CD8-positive, alpha-beta memory T cell (primary cell): ENCODE measurements at regions not wholly inside any gene's neighbourhood (a gene's known extent, or its start where the extent isn't known, plus 50 kb on each side); places are given as distances from the start of the nearest gene placed in this dataset.

ENCODE experiments used
- CTCF ChIA-PET: fragments of 350-600 bp; sonication (Branson Sonifier 250); formaldehyde crosslinking; loops from one replicate; lab custom pipeline; 2021; ENCODE audit warnings: antibody characterized with exemption; lab: Charles Lee
- POLR2A ChIA-PET: fragments of 350-600 bp; sonication (Branson Sonifier 250); formaldehyde crosslinking; loops from one replicate; lab custom pipeline; 2021; ENCODE audit warnings: antibody characterized with exemption; lab: Charles Lee
- DNase-seq, 5 donors: peaks; one replicate each; pipeline versions ENCODE4 v3.0.0 to v3.0.0-alpha.2; 2020 to 2022; ENCODE audit warnings: mixed read lengths in 1 of 5
- H3K27ac ChIP-seq: one replicate; pipeline ENCODE4 v1.7.0; 2013; ENCODE audit warnings: low read depth, mild to moderate bottlenecking, low read length, moderate library complexity
- H3K27me3 ChIP-seq: 2 replicates; pipeline ENCODE4 v1.7.0; 2013; ENCODE audit warnings: low read length, mild to moderate bottlenecking; ENCODE audit not compliant: insufficient read depth, poor library complexity, severe bottlenecking
- H3K36me3 ChIP-seq: 2 replicates; pipeline ENCODE4 v1.7.0; 2013; ENCODE audit warnings: mild to moderate bottlenecking, low read length, moderate library complexity; ENCODE audit not compliant: insufficient read depth
- H3K4me1 ChIP-seq: 2 replicates; pipeline ENCODE4 v1.7.0; 2013; ENCODE audit warnings: mild to moderate bottlenecking, low read length, moderate library complexity; ENCODE audit not compliant: insufficient read depth
- H3K4me3 ChIP-seq: 2 replicates; pipeline ENCODE4 v1.7.0; 2013; ENCODE audit warnings: mild to moderate bottlenecking, low read length
- H3K9me3 ChIP-seq: 2 replicates; pipeline ENCODE4 v1.7.0; 2013; ENCODE audit warnings: mild to moderate bottlenecking, low read length
- H3K27ac Mint-ChIP-seq, 8 donors: one replicate each; pipeline ENCODE4 v1.8.0; 2020 to 2021; ENCODE audit warnings: mixed read lengths in 8 of 8, mild to moderate bottlenecking in 6 of 8, inconsistent platforms in 3 of 8, moderate library complexity in 3 of 8
- H3K27me3 Mint-ChIP-seq, 2 donors: one replicate each; pipeline ENCODE4 v1.8.0; 2020 to 2021; ENCODE audit warnings: mixed read lengths in 2 of 2, mild to moderate bottlenecking in 1 of 2, moderate library complexity in 1 of 2
- H3K36me3 Mint-ChIP-seq, 3 donors: one replicate each; pipeline ENCODE4 v1.8.0; 2020 to 2021; ENCODE audit warnings: mixed read lengths in 3 of 3, inconsistent platforms in 1 of 3, mild to moderate bottlenecking in 1 of 3
- H3K4me1 Mint-ChIP-seq, 3 donors: one replicate each; pipeline ENCODE4 v1.8.0; 2020 to 2021; ENCODE audit warnings: mixed read lengths in 3 of 3, inconsistent platforms in 1 of 3, mild to moderate bottlenecking in 1 of 3
- H3K4me3 Mint-ChIP-seq, 7 donors: one replicate each; pipeline ENCODE4 v1.8.0; 2020 to 2021; ENCODE audit warnings: mixed read lengths in 7 of 7, mild to moderate bottlenecking in 6 of 7, moderate library complexity in 4 of 7, inconsistent platforms in 2 of 7
- H3K9me3 Mint-ChIP-seq, 5 donors: one replicate each; pipeline ENCODE4 v1.8.0; 2020 to 2022; ENCODE audit warnings: mixed read lengths in 5 of 5, mild to moderate bottlenecking in 3 of 5, moderate library complexity in 2 of 5, inconsistent platforms in 1 of 5

- no peak overlapping the region for H3K27ac Mint-ChIP-seq
- POLR2A ChIA-PET, result no interaction called here
- CTCF ChIA-PET, result no interaction called here
- Histone ChIP-seq H3K4me3 (no peak overlapping the region), H3K4me1 (no peaks in the 10 kb centered on the region), H3K27me3 (no peaks in the 10 kb centered on the region), H3K9me3 (no peaks in the 10 kb centered on the region), H3K27ac (no peak overlapping the region), H3K36me3 (no peaks in the 10 kb centered on the region)
- no peaks in the 10 kb centered on the region for H3K36me3 Mint-ChIP-seq
- H3K4me1 Mint-ChIP-seq, result no peaks in the 10 kb centered on the region
- H3K4me3 Mint-ChIP-seq, result no peak overlapping the region
- peaks cover 7 to 23% of the 10 kb centered on the region in 2 donors for H3K27me3 Mint-ChIP-seq
- H3K9me3 Mint-ChIP-seq, result peaks cover 0 to 3% (median 0%) of the 10 kb centered on the region in 5 donors
- DNase-seq, result no peak
Measured at GRCh38 chr9:88651682-88652633, 117.0 kb downstream of the NXNL2 start.

GRCh38 chr9:88652876-88653275 is 117.9 kb downstream of the NXNL2 start:
- Histone ChIP-seq H3K4me3 (no peak overlapping the region), H3K4me1 (no peaks in the 10 kb centered on the region), H3K9me3 (no peaks in the 10 kb centered on the region), H3K36me3 (no peaks in the 10 kb centered on the region), H3K27ac (no peak overlapping the region), H3K27me3 (no peaks in the 10 kb centered on the region)
- H3K36me3 Mint-ChIP-seq, result no peaks in the 10 kb centered on the region
- no peak for DNase-seq
- H3K4me3 Mint-ChIP-seq, result no peak overlapping the region
- peaks cover 0 to 3% (median 0%) of the 10 kb centered on the region in 5 donors for H3K9me3 Mint-ChIP-seq
- no peaks in the 10 kb centered on the region for H3K4me1 Mint-ChIP-seq
- no peak overlapping the region for H3K27ac Mint-ChIP-seq
- ChIA-PET CTCF (no interaction called here), POLR2A (no interaction called here)
- peaks cover 7 to 23% of the 10 kb centered on the region in 2 donors for H3K27me3 Mint-ChIP-seq

GRCh38 chr9:88653406-88653805 is 118.4 kb downstream of the NXNL2 start:
- peaks cover 7 to 23% of the 10 kb centered on the region in 2 donors for H3K27me3 Mint-ChIP-seq
- no peak overlapping the region for H3K4me3 ChIP-seq
- ChIA-PET POLR2A (no interaction called here), CTCF (no interaction called here)
- peaks cover 0 to 3% (median 0%) of the 10 kb centered on the region in 5 donors for H3K9me3 Mint-ChIP-seq
- H3K4me3 Mint-ChIP-seq, result no peak overlapping the region
- H3K36me3 Mint-ChIP-seq, result no peaks in the 10 kb centered on the region
- H3K27me3 ChIP-seq, result no peaks in the 10 kb centered on the region
- no peak overlapping the region for H3K27ac ChIP-seq
- no peaks in the 10 kb centered on the region for H3K4me1 Mint-ChIP-seq
- no peaks in the 10 kb centered on the region for H3K36me3 ChIP-seq
- DNase-seq, result no peak
- no peaks in the 10 kb centered on the region for H3K9me3 ChIP-seq
- H3K4me1 ChIP-seq, result no peaks in the 10 kb centered on the region
- H3K27ac Mint-ChIP-seq, result no peak overlapping the region

GRCh38 chr9:88653911-88654310 is 118.9 kb downstream of the NXNL2 start:
- H3K4me1 ChIP-seq, result no peaks in the 10 kb centered on the region
- no peaks in the 10 kb centered on the region for H3K36me3 ChIP-seq
- no peak overlapping the region for H3K27ac ChIP-seq
- no peaks in the 10 kb centered on the region for H3K36me3 Mint-ChIP-seq
- peaks cover 7 to 23% of the 10 kb centered on the region in 2 donors for H3K27me3 Mint-ChIP-seq
- no peak overlapping the region for H3K4me3 ChIP-seq
- H3K9me3 Mint-ChIP-seq, result peaks cover 0 to 3% (median 0%) of the 10 kb centered on the region in 5 donors
- CTCF ChIA-PET, result no interaction called here
- no peak overlapping the region for H3K27ac Mint-ChIP-seq
- H3K9me3 ChIP-seq, result no peaks in the 10 kb centered on the region
- POLR2A ChIA-PET, result no interaction called here
- no peak overlapping the region for H3K4me3 Mint-ChIP-seq
- no peaks in the 10 kb centered on the region for H3K27me3 ChIP-seq
- no peaks in the 10 kb centered on the region for H3K4me1 Mint-ChIP-seq
- DNase-seq, result no peak

- ChIA-PET CTCF (no interaction called here), POLR2A (no interaction called here)
- H3K4me1 Mint-ChIP-seq, result no peaks in the 10 kb centered on the region
- Histone ChIP-seq H3K4me3 (no peak overlapping the region), H3K9me3 (no peaks in the 10 kb centered on the region), H3K36me3 (no peaks in the 10 kb centered on the region), H3K4me1 (no peaks in the 10 kb centered on the region), H3K27me3 (no peaks in the 10 kb centered on the region), H3K27ac (no peak overlapping the region)
- H3K9me3 Mint-ChIP-seq, result no peaks in the 10 kb centered on the region
- no peak overlapping the region for H3K27ac Mint-ChIP-seq
- H3K27me3 Mint-ChIP-seq, result peaks cover 0 to 11% of the 10 kb centered on the region in 2 donors
- DNase-seq, result no peak
- H3K36me3 Mint-ChIP-seq, result no peaks in the 10 kb centered on the region
- H3K4me3 Mint-ChIP-seq, result no peak overlapping the region
Measured at GRCh38 chr9:88657893-88658292, 122.9 kb downstream of the NXNL2 start.

- H3K27ac ChIP-seq, result no peak overlapping the region
- H3K4me1 ChIP-seq, result no peaks in the 10 kb centered on the region
- no peaks in the 10 kb centered on the region for H3K9me3 ChIP-seq
- DNase-seq, result no peak
- Mint-ChIP-seq H3K27ac (no peak overlapping the region), H3K4me3 (no peak overlapping the region), H3K27me3 (peaks cover 0 to 11% of the 10 kb centered on the region in 2 donors), H3K4me1 (no peaks in the 10 kb centered on the region), H3K9me3 (no peaks in the 10 kb centered on the region), H3K36me3 (no peaks in the 10 kb centered on the region)
- no peaks in the 10 kb centered on the region for H3K36me3 ChIP-seq
- CTCF ChIA-PET, result no interaction called here
- POLR2A ChIA-PET, result no interaction called here
- H3K27me3 ChIP-seq, result no peaks in the 10 kb centered on the region
- H3K4me3 ChIP-seq, result no peak overlapping the region
Measured at GRCh38 chr9:88658311-88658822, 123.4 kb downstream of the NXNL2 start.

GRCh38 chr9:88659126-88659525 is 124.1 kb downstream of the NXNL2 start:
- CTCF ChIA-PET, result no interaction called here
- Mint-ChIP-seq H3K27me3 (peaks cover 0 to 7% of the 10 kb centered on the region in 2 donors), H3K36me3 (no peaks in the 10 kb centered on the region), H3K4me3 (no peak overlapping the region), H3K9me3 (no peaks in the 10 kb centered on the region), H3K27ac (no peak overlapping the region), H3K4me1 (no peaks in the 10 kb centered on the region)
- POLR2A ChIA-PET, result no interaction called here
- no peak for DNase-seq
- Histone ChIP-seq H3K27me3 (no peaks in the 10 kb centered on the region), H3K27ac (no peak overlapping the region), H3K9me3 (no peaks in the 10 kb centered on the region), H3K4me1 (no peaks in the 10 kb centered on the region), H3K36me3 (no peaks in the 10 kb centered on the region), H3K4me3 (no peak overlapping the region)

- H3K4me3 Mint-ChIP-seq, result no peak overlapping the region
- H3K4me1 ChIP-seq, result no peaks in the 10 kb centered on the region
- H3K27ac ChIP-seq, result no peak overlapping the region
- H3K4me1 Mint-ChIP-seq, result no peaks in the 10 kb centered on the region
- no peaks in the 10 kb centered on the region for H3K36me3 ChIP-seq
- H3K4me3 ChIP-seq, result no peak overlapping the region
- no peaks in the 10 kb centered on the region for H3K27me3 ChIP-seq
- H3K36me3 Mint-ChIP-seq, result no peaks in the 10 kb centered on the region
- H3K27me3 Mint-ChIP-seq, result peaks cover 0 to 4% of the 10 kb centered on the region in 2 donors
- POLR2A ChIA-PET, result no interaction called here
- H3K27ac Mint-ChIP-seq, result no peak overlapping the region
- CTCF ChIA-PET, result no interaction called here
- no peak for DNase-seq
- H3K9me3 Mint-ChIP-seq, result no peaks in the 10 kb centered on the region
- no peaks in the 10 kb centered on the region for H3K9me3 ChIP-seq
Measured at GRCh38 chr9:88660611-88661010, 125.6 kb downstream of the NXNL2 start.
